HG02981 (cell line): ENCODE measurements at regions not wholly inside any gene's neighbourhood (a gene's known extent, or its start where the extent isn't known, plus 50 kb on each side); places are given as distances from the start of the nearest gene placed in this dataset.

Experiments
- ATAC-seq: cut with Tn5 transposase; IDR thresholded peaks from one replicate; pipeline ENCODE4 v1.9.1; 2021; ENCODE audit warnings: mild to moderate bottlenecking, moderate library complexity; ENCODE audit not compliant: unreplicated experiment

DNA sequence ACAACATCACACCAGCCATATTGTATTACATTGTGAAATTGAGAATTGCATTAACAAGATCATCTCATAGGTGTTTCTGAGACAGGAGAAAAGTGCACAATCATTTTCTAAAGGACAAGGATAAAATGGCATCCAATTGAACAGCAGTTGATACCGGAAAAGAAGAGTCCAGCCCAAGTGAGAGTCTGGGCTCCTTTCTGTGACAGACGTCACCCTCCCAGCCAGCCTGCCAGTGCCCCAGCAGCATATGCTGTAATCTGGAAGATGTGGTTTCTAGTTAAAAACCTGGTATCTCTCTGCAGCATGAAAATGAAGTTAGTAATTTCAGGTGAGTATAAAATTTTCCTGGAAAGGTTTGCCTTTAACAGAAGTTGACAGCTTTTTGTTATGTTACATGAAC lies 1531.7 kb upstream of the PIK3C3 start:
- ATAC-seq, result no peak

DNA sequence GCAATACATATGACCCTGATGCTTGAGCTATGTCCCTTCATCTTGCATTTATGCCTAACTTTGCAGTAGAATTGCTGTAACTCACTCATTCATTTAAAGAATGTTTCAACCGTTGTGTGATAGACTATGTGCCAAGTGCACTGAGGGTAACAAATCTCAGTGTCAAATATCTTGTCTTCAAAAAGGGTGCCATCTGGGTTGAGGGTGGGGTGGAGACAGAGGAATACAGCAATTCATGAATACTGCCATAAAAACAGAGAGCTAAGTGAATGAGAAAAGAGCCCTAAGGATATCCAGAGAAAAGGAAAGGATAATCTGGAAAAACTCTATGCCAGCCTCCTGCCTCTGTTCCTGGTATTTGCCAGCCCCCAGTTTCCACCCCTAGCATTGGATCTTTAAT lies 1534.4 kb upstream of the PIK3C3 start:
- ATAC-seq, result no peak

DNA sequence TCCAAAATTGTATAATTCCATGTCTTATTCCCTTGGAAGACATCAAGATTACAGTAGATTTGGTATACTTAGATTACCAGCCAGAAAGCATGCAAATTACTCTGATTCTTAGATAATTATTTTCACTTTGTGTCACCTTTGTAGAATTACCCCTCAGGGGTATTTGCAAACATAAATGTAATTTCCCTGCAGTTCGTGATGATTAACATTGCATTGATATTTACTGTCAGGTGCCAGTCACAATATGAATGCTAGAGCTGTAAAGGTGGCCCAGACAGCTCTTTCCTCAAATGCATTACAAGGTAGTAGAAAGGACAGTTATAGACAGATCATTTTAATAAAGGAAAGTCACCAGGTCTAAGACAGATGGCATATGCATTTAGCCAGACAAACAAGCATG lies 1537.5 kb upstream of the PIK3C3 start:
- ATAC-seq, result no peak

DNA sequence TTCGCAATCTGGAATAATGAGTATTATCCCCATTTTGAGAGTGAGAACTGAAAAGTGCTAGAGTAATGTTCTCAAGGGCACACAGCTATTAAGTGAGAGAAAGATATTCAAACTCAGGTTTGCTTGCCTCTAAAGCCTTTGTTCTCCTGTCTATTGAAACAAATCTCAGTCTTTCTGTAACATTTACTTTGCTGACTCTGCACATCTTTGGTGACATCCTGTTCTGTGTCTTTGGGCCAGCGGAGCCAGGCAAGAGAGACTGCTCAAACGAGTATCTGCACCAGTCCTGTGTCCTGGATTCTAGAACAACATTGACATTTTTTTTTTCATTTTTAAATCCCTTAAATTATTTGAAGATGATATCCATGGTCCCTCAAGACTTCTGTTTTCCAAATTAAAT lies 1539.2 kb upstream of the PIK3C3 start:
- no peak for ATAC-seq

DNA sequence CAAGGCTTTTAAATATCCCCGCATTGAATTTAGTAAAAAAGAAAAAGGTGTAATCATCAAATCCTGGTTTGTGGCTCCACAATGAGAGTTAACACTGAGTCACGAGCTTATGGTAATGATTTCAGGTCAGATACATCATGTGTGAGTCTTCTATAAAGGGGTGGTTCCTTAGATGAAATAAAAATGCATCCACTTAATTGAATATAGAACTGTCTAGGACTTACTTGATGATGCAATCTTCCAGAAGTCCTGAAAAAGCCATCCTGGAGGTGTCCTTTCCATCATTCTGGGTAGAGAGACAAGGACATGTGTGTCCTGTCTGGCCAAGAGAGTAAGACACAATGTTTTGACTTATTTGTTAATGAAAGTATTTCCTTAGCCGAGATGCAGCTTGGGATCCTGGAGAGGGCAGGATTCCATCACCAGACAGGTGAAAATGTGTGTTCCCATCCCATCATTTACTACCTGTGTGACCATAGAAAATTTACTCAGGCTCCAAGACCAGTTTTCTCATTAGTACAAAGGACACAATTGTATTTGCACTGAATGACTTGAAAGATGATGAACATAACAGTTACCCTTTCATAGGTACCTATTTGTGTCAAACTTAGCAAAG lies 1539.8 kb upstream of the PIK3C3 start:
- ATAC-seq, result no peak

DNA sequence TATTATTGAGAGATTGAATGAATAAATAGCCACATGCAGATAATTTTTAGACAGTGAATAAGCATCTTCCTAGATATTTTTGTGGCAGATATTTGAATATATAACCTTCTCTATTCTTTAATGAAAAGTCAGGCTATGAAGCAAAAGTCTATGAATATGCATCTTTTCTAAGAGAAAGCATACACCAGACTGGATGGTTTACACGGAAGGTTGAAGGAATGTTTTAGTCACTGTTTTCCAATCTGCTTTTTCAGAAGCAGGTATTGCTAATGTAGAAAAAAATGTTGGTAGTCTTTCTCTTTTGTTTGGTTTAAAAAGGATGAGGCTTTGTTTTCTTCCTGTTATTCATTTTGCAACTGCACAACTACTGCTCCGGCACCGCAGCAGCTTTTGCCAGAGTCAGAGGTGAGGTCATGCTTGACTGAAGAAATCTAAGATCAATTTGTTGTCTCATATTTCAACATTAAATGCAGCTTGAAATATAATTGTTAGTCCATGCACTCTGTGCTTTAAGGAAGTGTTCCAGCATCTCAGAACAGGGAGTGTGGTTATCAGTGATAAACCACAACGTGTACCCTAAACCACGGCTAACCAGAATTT lies 1540.8 kb upstream of the PIK3C3 start:
- ATAC-seq, result no peak

DNA sequence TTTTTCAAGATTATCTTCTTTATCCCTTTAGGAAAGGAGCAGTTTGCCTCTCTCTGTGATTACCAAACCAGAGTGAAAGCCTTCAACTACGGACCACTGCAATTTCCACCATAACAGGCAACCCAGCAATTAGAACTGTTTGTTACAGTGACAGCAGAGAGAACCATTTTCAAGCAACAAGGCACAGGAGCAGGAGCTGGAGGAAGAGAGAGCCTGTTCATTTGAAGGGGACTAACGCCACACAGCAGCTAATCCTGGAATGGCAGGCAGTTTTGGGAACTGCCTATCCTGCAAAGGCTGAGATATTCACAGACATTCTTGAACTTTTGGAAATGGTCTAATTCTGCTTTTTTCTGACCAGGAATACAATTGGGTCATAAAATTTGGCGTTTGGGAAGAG lies 1541.9 kb upstream of the PIK3C3 start:
- ATAC-seq, result no peak

DNA sequence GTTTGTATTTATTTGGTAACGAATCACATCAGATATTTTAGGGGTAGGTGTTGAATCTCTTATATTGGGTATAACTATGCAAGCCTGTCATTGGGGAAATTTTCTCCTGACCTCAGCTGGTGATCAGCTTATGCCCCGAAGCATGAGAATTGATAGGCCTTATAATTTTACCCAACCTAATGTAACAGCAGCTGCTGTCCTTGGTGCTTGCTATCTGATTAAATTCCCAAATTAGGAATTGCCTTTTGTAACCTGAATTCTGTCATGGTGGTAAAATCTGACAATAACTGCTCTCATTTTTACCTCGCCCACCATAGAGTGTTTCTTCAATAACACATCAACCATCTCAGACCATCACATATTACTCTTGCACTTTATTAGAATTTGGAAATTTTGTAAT lies 1542.6 kb upstream of the PIK3C3 start:
- ATAC-seq, result no peak

DNA sequence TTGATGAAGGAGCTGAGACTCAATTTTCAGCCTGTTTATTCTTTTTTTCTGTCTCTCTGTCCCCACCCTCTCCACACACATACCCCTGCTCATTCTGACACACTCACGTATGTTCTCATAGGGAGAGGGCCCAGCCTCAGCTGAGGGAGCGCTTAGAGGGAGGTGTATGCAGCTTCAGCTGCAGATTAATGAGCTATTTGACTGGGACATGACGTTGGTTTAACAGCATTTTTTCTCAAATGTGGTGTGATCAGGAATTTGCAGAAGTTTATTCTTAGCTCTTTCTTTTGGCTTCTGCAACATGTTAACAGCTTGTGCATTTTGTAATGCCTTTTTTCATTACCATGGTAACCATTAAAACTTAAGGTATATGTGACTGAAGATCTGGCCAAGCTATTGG lies 1547.1 kb upstream of the PIK3C3 start:
- no peak for ATAC-seq

DNA sequence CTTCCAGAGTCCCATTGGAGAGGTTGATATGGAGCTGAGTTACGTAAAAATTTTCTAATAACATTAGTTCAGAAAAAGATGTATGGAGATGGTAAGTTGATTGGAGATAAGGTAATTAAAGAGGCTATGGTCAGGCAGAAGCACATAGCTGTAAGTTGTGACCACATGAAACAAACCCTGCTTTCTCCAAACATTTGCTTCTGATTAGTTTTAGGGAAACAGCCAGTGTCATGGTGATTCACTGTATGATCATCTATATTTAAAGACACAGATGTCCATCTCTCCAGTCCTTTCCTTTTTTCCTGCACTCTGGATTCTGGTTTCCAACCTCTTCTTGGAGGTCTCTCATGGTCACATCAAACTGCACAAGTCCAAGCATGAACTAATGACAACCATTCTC lies 1550.8 kb upstream of the PIK3C3 start:
- no peak for ATAC-seq

DNA sequence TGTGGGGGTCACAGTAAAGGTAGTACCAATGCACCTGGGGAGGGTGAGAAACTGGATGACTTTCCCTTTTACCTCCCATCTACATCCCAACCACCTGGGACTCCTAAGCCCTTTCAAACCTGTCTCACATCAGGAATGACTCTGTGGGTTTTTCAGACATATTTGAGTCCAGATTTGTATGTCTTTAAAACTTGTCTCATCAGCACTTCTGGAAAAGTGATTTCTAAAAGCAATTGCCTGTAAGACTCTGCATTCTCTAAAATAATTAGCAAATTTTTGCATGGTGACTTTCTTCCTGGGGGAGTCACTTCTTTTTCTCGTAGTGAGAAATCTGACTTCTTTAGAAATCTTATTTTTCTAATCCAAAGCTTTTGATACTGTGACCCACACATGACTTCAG lies 1553.0 kb upstream of the PIK3C3 start:
- ATAC-seq, result no peak

DNA sequence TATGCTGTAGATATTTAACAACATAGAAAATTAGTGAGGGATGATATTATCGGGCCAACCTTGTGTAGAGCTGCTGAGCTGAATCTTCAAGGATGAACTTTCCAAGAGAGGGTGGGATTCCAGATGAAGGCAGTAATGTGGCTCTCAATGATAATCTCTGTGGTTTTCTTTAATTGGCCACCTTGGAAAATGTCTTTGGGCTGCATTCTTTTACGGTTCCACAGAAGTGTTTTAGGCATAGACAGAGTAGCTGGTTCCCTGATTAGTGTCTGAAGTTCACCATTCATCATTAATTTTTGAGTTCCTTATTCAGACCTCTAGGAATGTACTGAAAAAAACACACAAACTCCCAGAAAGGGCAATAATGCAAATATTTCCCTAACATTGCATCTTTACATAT lies 1566.9 kb upstream of the PIK3C3 start:
- no peak for ATAC-seq

DNA sequence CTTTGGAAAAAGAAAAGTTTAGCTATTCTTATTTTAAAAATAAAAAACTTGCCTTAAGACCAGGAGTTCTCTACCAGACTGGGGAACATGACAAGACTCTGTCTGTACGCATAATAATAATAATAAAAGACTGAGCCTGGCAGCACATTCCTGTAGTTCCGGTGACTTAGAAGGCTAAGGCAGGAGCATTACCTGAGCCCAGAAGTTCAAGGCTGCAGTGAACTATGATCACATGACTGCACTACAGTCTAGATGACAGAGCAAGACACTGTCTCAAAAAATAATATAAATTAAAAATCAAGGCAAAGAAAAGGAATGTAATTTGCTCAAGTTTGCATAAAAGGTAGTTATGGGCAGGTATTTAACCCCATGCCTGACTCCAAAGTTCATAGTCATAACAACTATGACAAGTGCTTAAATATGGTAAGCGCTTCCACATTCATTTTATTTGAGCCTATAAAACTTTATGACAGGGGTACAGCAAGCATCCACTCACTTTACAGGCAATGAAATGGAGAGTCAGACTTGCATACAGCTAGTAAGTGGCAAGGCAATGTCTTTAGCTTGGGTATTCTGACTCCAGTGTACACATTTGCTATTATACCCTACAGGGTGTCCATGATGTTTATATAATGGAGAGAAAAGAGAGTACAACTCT lies 1567.8 kb upstream of the PIK3C3 start:
- ATAC-seq, result no peak

DNA sequence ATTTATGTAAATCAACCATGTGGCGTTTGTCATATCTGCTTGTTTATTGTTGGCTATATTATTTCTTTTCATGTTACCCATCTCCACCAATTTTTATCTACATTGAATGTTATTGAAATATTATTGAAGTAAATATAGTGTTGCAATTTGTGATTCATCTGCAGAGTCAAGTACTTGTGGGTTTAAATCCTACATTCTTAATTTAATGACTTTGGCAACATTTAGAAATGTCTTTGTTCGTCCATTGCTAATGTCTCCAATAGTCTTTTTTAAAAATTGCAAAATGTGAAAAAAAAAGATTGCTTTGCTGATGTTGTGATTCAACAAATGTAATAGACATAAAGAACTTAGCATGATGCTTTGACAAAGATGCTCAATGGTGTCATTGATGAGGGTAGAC lies 1572.8 kb upstream of the PIK3C3 start:
- no peak for ATAC-seq

DNA sequence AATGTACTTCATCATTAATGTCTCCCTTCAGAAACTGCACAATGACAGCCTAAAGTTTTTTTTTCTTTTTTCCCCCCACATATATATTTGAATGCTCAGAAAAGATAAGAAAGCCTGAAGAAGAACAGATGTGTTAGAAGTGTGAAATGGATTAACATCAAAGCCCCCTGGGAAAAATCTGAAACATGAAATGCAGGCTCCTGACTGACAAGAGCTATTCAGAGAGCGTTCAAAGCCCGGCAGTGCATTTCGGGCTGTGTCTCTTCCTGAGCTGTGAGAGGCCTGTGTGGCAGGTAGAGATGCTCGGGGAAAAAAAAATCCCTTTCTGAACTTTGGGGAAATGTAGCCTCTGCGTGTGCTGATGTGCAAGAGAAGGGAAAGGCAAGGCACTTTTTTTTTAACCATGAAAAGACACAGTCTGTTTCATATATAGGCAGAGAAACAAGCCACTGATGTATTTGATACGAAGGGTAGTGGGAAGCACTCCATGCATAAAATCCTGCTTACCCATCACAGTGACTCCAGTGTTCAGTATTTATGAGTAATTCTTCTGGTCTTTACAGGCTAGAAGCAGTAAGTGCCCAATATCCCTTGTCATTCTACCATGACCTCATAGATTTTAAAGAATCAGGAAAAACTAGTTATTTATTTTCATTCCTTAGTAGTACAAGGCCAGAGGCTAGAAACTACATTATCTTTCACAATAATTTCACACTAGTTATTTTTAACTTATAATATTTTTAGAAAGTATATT lies 1574.2 kb upstream of the PIK3C3 start:
- no peak for ATAC-seq

DNA sequence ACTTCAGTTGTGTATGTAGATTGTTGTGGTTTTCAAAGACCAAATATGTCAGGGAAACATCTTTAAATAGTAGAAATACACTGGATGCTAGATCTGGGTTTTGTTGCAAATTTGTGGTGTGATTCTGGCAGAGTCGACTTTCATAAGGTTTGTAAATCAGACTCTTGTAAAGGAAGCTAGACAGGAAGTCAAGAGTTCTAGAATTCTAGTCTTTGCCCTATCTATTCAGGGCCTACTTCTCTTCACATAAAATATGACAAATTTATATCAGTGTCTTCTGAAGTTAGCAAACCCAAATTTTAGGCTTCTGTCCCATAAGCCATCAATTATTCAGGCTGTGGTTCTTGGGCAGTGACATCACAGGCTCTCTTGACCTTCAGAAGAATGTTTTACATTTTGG lies 1579.2 kb upstream of the PIK3C3 start:
- ATAC-seq, result no peak

DNA sequence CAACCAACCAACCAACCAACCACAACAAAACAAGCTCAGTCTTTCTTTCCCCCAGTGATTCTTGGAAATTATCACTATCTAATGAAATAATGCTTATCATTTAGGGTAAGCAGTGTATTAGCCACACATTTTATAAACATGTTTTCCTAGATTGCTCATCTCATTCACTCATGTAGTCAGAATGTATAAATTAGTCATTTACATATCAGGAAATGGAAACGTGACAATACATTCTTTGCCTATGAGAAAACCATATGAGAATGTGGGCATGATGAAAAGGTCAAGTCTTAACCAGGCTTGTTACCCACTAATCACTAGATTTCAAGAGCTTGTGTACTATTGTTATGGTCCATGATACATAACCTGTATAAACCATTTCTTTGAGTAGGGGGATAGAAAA lies 1583.4 kb upstream of the PIK3C3 start:
- ATAC-seq, result no peak

DNA sequence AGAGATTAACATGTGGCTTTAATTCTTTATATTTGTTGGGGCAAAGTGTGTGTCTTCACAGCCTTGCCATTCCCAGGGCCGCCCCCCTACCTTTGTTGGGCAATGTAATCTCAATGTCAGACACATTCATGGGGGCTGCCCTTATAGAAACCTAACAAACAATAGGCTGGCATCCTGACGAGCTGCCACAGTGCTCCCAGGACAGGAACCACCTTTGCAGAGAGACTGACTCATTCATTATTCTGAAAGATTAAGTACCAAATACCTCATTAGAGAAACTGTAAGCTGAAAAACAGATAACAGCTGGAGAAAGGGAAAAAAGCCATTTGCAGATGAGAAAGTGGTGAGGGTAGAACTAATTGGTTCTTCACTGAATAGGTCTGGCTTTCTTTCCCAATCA lies 1587.5 kb upstream of the PIK3C3 start:
- ATAC-seq, result no peak

DNA sequence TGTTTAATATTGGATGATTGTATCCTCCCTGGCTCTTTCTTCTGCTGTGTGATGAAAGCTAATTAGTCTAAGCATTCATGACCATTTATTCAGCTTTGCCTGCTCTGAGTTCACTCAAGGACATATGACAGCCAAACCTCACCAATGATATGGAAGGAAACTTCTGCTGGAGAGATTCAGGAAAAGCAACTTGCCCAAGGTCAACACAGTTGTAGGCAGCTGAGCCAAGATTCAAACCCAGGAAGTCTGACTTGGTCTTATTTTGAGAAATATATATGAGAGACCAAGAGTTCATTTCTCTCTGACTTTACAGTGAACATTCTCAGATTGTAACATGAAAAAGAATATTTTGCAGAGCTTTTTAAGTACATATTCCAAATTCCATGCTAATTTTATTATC lies 1588.5 kb upstream of the PIK3C3 start:
- no peak for ATAC-seq

DNA sequence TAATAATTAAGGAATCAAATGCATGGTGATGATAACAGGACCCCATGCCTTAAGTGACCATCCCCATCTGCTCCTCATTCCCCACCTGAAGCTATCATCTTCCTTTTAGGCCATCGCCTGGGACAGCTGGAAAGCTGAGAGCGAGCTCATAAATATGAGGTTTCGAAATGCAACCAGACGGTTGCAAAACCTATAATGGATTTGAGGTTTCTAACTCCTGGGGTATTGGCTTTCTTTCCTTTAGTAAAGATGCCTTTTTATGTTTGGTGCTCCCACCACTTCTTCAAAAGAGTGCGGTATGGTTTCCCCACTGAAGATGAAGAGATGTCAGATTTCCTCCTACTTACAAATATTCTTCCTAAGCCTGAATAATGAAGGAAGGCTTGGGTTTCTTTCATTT lies 1589.5 kb upstream of the PIK3C3 start:
- no peak for ATAC-seq

DNA sequence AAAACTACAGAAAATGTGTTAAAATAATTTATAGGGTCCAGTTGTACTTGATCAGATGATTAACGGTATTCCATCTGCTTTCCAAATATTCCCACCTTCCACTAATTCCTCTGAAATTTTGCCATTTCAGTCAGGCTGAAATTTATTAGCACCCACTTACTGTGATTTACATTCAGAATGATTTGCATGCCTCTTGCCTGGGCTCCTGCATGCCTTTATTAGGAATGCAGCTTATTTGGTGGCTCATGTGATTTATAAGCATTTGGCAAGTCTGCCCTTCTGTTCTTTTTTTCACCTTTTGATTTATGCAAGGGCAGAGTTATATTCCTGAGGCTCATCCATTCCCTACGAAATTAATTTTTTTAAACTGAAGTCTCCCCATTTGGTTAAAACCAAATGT lies 1594.5 kb upstream of the PIK3C3 start:
- no peak for ATAC-seq

DNA sequence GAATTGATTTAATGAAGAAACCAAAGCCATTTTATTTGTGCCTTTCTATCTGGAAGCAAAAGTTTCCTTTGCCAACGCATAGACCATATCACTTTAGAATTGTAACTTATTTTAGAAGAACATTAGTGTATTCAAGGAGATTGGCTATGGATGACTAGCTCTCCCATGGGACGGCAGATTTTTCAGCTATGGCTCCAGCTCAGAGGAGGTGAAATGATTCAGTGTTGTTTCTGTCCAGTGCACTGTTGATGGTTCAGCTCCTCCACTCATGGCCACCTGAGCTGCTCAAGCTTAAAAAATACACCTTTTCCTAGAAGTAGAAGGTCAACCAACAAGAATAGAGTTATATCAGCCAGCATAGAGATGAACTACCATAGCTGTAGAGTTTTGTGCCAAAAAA lies 1597.5 kb upstream of the PIK3C3 start:
- ATAC-seq, result no peak
